ENCODE measurements at regions not wholly inside any gene's neighbourhood (a gene's known extent, or its start where the extent isn't known, plus 50 kb on each side); places are given as distances from the start of the nearest gene placed in this dataset.

- CTCF ChIA-PET, result no interaction called here
- Histone ChIP-seq H3K9ac (ENCODE audit: low read length) (no peak overlapping the region), H3K36me3 (ENCODE audit: low read depth, low read length) (no peaks in the 10 kb centered on the region), H3K4me2 (ENCODE audit: low read length) (no peak overlapping the region), H3K79me2 (ENCODE audit: low read length) (no peaks in the 10 kb centered on the region), H3K4me3 (ENCODE audit: low read length) (no peak overlapping the region), H3K27ac (ENCODE audit: low read length) (no peak overlapping the region), H3K9me3 (ENCODE audit: low read length) (no peaks in the 10 kb centered on the region), H3K9me2 (replicated peaks; ENCODE audit: low read length) (no peaks in the 10 kb centered on the region), H3K27me3 (ENCODE audit: low read length) (no peaks in the 10 kb centered on the region), H2AFZ (ENCODE audit: low read length) (no peak overlapping the region), H3F3A (ENCODE audit: low read length, unreplicated experiment) (no peaks in the 10 kb centered on the region), H4K20me1 (ENCODE audit: low read length) (no peaks in the 10 kb centered on the region), H3K4me1 (ENCODE audit: insufficient read depth, low read length) (peaks cover 10% of the 10 kb centered on the region)
- BruUV-seq (replicated peaks), result no TSS peak
- no peak for TF ChIP-seq EZH2 (IDR thresholded peaks at IDR 0.05; ENCODE audit: low read length, unreplicated experiment)
- no peak for TF ChIP-seq EZH2phosphoT487 (IDR thresholded peaks at IDR 0.05; ENCODE audit: borderline replicate concordance, low read length)
- TF ChIP-seq CTCF (conservative IDR thresholded peaks at IDR 0.05; ENCODE audit: low read depth, low read length), result no peak
- intact Hi-C loops (cut with micrococcal nuclease), result no loop called here
- DNase-seq (no peak), ATAC-seq (no peak)
- POLR2A ChIA-PET (ENCODE audit: unreplicated experiment), result no interaction called here
Observed at GRCh38 chr10:108631332-108631731, 1292.0 kb downstream of the XPNPEP1 start.

- H3F3A ChIP-seq (ENCODE audit: low read length, unreplicated experiment), result no peaks in the 10 kb centered on the region
- H2AFZ ChIP-seq (ENCODE audit: low read length), result no peak overlapping the region
- peak overlapping the region; percentile 31; the same call in 1 of the 2 replicates for H3K4me2 ChIP-seq (ENCODE audit: low read length)
- POLR2A ChIA-PET (ENCODE audit: unreplicated experiment), result no interaction called here
- intact Hi-C loops (cut with micrococcal nuclease), result no loop called here
- no peak overlapping the region for H3K9ac ChIP-seq (ENCODE audit: low read length)
- BruUV-seq (replicated peaks), result no TSS peak
- no peaks in the 10 kb centered on the region for H3K9me2 ChIP-seq (replicated peaks; ENCODE audit: low read length)
- H3K79me2 ChIP-seq (ENCODE audit: low read length), result no peaks in the 10 kb centered on the region
- ATAC-seq (peak; percentile 95), DNase-seq (peak; percentile 85)
- H3K27ac ChIP-seq (ENCODE audit: low read length), result peak overlapping the region; percentile 36
- H3K4me3 ChIP-seq (ENCODE audit: low read length), result no peak overlapping the region
- H3K9me3 ChIP-seq (ENCODE audit: low read length), result no peaks in the 10 kb centered on the region
- TF ChIP-seq EZH2 (IDR thresholded peaks at IDR 0.05; ENCODE audit: low read length, unreplicated experiment) (no peak), EZH2phosphoT487 (IDR thresholded peaks at IDR 0.05; ENCODE audit: borderline replicate concordance, low read length) (no peak), CTCF (conservative IDR thresholded peaks at IDR 0.05; ENCODE audit: low read depth, low read length) (peak; percentile 76)
- peaks cover 10% of the 10 kb centered on the region for H3K4me1 ChIP-seq (ENCODE audit: insufficient read depth, low read length)
- no peaks in the 10 kb centered on the region for H3K36me3 ChIP-seq (ENCODE audit: low read depth, low read length)
- CTCF ChIA-PET, result interaction anchor here (0.6 kb wide), 2 partner anchors 83 to 1935 kb away, joined by 3 to 4 read pairs; no protein-coding TSS in a partner anchor
- H3K27me3 ChIP-seq (ENCODE audit: low read length), result no peaks in the 10 kb centered on the region
- no peaks in the 10 kb centered on the region for H4K20me1 ChIP-seq (ENCODE audit: low read length)
Observed at GRCh38 chr10:108629834-108630233, 1293.5 kb downstream of the XPNPEP1 start.

GRCh38 chr10:108624052-108624451 is 1299.3 kb downstream of the XPNPEP1 start:
- DNase-seq, result no peak
- TF ChIP-seq EZH2 (IDR thresholded peaks at IDR 0.05; ENCODE audit: low read length, unreplicated experiment) (no peak), EZH2phosphoT487 (IDR thresholded peaks at IDR 0.05; ENCODE audit: borderline replicate concordance, low read length) (no peak), CTCF (conservative IDR thresholded peaks at IDR 0.05; ENCODE audit: low read depth, low read length) (no peak)
- Histone ChIP-seq H3K4me1 (ENCODE audit: insufficient read depth, low read length) (no peaks in the 10 kb centered on the region; the same call in 1 of the 2 replicates), H3K27ac (ENCODE audit: low read length) (no peak overlapping the region), H3K4me2 (ENCODE audit: low read length) (no peak overlapping the region), H3K9me3 (ENCODE audit: low read length) (no peaks in the 10 kb centered on the region), H3K9me2 (replicated peaks; ENCODE audit: low read length) (no peaks in the 10 kb centered on the region), H3K79me2 (ENCODE audit: low read length) (no peaks in the 10 kb centered on the region), H3F3A (ENCODE audit: low read length, unreplicated experiment) (no peaks in the 10 kb centered on the region), H3K36me3 (ENCODE audit: low read depth, low read length) (no peaks in the 10 kb centered on the region), H3K27me3 (ENCODE audit: low read length) (no peaks in the 10 kb centered on the region), H3K9ac (ENCODE audit: low read length) (no peak overlapping the region), H3K4me3 (ENCODE audit: low read length) (no peak overlapping the region), H2AFZ (ENCODE audit: low read length) (no peak overlapping the region), H4K20me1 (ENCODE audit: low read length) (no peaks in the 10 kb centered on the region)
- BruUV-seq (replicated peaks), result no TSS peak
- intact Hi-C loops (cut with micrococcal nuclease), result no loop called here
- CTCF ChIA-PET, result no interaction called here
- no peak for ATAC-seq
- POLR2A ChIA-PET (ENCODE audit: unreplicated experiment), result no interaction called here
